SU-DHL-6 (cell line): ENCODE measurements at regions not wholly inside any gene's neighbourhood (a gene's known extent, or its start where the extent isn't known, plus 50 kb on each side); places are given as distances from the start of the nearest gene placed in this dataset.

Experiments
- EZH2phosphoT487 ChIP-seq: fragments of 200-600 bp; sonication (generic), shearing (Covaris generic); conservative IDR thresholded peaks from 2 replicates; pipeline ENCODE4 v1.6.1; 2018; ENCODE audit warnings: mild to moderate bottlenecking, antibody characterized with exemption, low read length, moderate library complexity, mixed read lengths
- TF ChIP-seq, protein P1 (sequence below): fragments of 200-600 bp; sonication (generic); IDR thresholded peaks from one replicate; pipeline ENCODE4 v1.5.1; 2017; ENCODE audit warnings: antibody characterized with exemption, mild to moderate bottlenecking, low read length, moderate library complexity; ENCODE audit not compliant: insufficient read depth, poor library complexity, severe bottlenecking

DNA sequence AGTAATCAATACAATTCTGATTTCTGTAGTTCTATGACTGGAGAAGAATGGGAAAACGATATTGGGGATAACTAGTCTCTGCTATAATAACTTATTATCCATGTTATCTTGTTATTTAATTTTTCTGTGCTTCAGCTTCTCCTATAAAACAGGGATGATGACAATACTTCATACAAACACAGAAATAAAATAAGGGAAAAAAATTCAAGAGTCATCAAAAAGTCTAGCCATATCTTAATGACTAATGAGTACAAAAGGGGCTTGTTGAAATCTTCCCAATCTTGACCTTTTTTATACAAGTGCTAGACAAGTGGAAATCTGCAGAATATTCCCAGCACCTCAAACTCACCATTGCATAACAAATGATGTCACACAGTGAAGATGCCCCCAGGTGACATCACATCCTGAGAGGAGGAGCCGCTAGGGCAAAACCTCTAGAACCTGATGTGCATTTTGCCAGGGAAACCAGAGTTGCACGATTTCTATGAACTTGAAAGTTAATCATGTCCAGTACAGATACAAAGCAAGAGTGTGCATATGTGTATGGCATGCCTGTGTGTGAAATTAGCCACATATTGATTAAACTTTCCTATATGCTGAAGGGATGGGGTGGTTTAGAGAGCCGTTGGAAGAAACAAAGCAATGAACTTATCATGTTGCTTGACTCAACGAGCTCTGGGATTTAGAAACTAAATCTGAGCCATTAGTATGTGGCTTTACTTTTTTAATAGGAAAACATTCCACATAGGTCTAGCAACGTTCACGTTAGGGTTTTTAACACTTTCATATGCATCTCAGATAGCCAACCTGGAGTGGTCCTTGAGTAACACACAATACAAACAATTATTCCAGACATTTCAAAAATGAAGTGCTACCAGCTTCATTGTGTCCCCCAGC is 278.9 kb downstream of the SLC4A3 start:
- TF ChIP-seq, protein P1, sequence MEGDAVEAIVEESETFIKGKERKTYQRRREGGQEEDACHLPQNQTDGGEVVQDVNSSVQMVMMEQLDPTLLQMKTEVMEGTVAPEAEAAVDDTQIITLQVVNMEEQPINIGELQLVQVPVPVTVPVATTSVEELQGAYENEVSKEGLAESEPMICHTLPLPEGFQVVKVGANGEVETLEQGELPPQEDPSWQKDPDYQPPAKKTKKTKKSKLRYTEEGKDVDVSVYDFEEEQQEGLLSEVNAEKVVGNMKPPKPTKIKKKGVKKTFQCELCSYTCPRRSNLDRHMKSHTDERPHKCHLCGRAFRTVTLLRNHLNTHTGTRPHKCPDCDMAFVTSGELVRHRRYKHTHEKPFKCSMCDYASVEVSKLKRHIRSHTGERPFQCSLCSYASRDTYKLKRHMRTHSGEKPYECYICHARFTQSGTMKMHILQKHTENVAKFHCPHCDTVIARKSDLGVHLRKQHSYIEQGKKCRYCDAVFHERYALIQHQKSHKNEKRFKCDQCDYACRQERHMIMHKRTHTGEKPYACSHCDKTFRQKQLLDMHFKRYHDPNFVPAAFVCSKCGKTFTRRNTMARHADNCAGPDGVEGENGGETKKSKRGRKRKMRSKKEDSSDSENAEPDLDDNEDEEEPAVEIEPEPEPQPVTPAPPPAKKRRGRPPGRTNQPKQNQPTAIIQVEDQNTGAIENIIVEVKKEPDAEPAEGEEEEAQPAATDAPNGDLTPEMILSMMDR, result no peak
- no peak for TF ChIP-seq EZH2phosphoT487
